H9 (cell line): ENCODE measurements at regions not wholly inside any gene's neighbourhood (a gene's known extent, or its start where the extent isn't known, plus 50 kb on each side); places are given as distances from the start of the nearest gene placed in this dataset.

Experiments
- DNase-seq: peaks from one replicate; pipeline ENCODE4 v3.0.0-alpha.2; 2017
- H2AFZ ChIP-seq: one replicate; pipeline ENCODE4 v1.6.1; 2013; ENCODE audit warnings: mild to moderate bottlenecking, low read length, control low read depth, moderate library complexity
- H2AK5ac ChIP-seq: 2 replicates; pipeline ENCODE4 v1.6.1; 2013; ENCODE audit warnings: low read length, control low read depth, mixed read lengths; ENCODE audit not compliant: insufficient read length
- H2BK120ac ChIP-seq: one replicate; pipeline ENCODE4 v1.6.1; 2013; ENCODE audit warnings: low read depth, mild to moderate bottlenecking, low read length, control low read depth, inconsistent platforms; ENCODE audit not compliant: poor library complexity, severe bottlenecking
- H2BK12ac ChIP-seq: 2 replicates; pipeline ENCODE4 v1.6.1; 2013; ENCODE audit warnings: low read length, control low read depth, mixed read lengths, low read depth; ENCODE audit not compliant: insufficient read length
- H2BK15ac ChIP-seq: 2 replicates; pipeline ENCODE4 v1.6.1; 2013; ENCODE audit warnings: low read depth, low read length, control low read depth
- H2BK20ac ChIP-seq: one replicate; pipeline ENCODE4 v1.6.1; 2013; ENCODE audit warnings: low read depth, mild to moderate bottlenecking, low read length, control low read depth, inconsistent platforms; ENCODE audit not compliant: poor library complexity, severe bottlenecking
- H2BK5ac ChIP-seq: 2 replicates; pipeline ENCODE4 v1.6.1; 2013; ENCODE audit warnings: low read length, control low read depth, mixed read lengths; ENCODE audit not compliant: insufficient read length
- H3K14ac ChIP-seq: 2 replicates; pipeline ENCODE4 v1.6.1; 2013; ENCODE audit warnings: low read length, control low read depth; ENCODE audit not compliant: insufficient read depth
- H3K18ac ChIP-seq: 2 replicates; pipeline ENCODE4 v1.6.1; 2013; ENCODE audit warnings: low read depth, mild to moderate bottlenecking, mixed read lengths, low read length, control low read depth; ENCODE audit not compliant: insufficient read length
- H3K23ac ChIP-seq: 2 replicates; pipeline ENCODE4 v1.6.1; 2013; ENCODE audit warnings: low read length, control low read depth, mixed read lengths, low read depth; ENCODE audit not compliant: insufficient read length
- H3K23me2 ChIP-seq: 2 replicates; pipeline ENCODE4 v1.6.1; 2013; ENCODE audit warnings: low read depth, mild to moderate bottlenecking, mixed read lengths, low read length, control low read depth; ENCODE audit not compliant: insufficient read length, poor library complexity, severe bottlenecking
- H3K27ac ChIP-seq: 2 replicates; pipeline ENCODE4 v1.5.1; 2013; ENCODE audit warnings: low read length, control low read depth, mixed read lengths, low read depth; ENCODE audit not compliant: insufficient read length
- H3K27me3 ChIP-seq: 2 replicates; pipeline ENCODE4 v1.6.1; 2013; ENCODE audit warnings: low read length, control low read depth, inconsistent platforms; ENCODE audit not compliant: insufficient read depth
- H3K4ac ChIP-seq: 2 replicates; pipeline ENCODE4 v1.6.1; 2013; ENCODE audit warnings: low read depth, mild to moderate bottlenecking, control low read depth, inconsistent platforms, low read length, moderate library complexity
- H3K4me1 ChIP-seq: 2 replicates; pipeline ENCODE4 v1.6.1; 2013; ENCODE audit warnings: low read length, control low read depth, inconsistent platforms; ENCODE audit not compliant: insufficient read depth
- H3K4me2 ChIP-seq: 2 replicates; pipeline ENCODE4 v1.6.1; 2013; ENCODE audit warnings: low read length, control low read depth, mixed read lengths; ENCODE audit not compliant: insufficient read length, insufficient read depth
- H3K56ac ChIP-seq: 2 replicates; pipeline ENCODE4 v1.6.1; 2013; ENCODE audit warnings: low read depth, mild to moderate bottlenecking, mixed read lengths, low read length, control low read depth; ENCODE audit not compliant: insufficient read length
- H3K79me1 ChIP-seq: 2 replicates; pipeline ENCODE4 v1.6.1; 2013; ENCODE audit warnings: low read depth, mild to moderate bottlenecking, moderate library complexity, low read length, control low read depth, inconsistent platforms; ENCODE audit not compliant: insufficient read depth, poor library complexity, severe bottlenecking
- H3K79me2 ChIP-seq: 2 replicates; pipeline ENCODE4 v1.6.1; 2013; ENCODE audit warnings: low read length, control low read depth, inconsistent platforms; ENCODE audit not compliant: insufficient read depth
- H3K9ac ChIP-seq: 2 replicates; pipeline ENCODE4 v1.6.1; 2013; ENCODE audit warnings: low read length, control low read depth, mixed read lengths; ENCODE audit not compliant: insufficient read length; ENCODE audit errors: extremely low read depth
- H3K9me3 ChIP-seq: one replicate; pipeline ENCODE4 v1.6.1; 2013; ENCODE audit warnings: low read depth, low read length, inconsistent platforms; ENCODE audit not compliant: control insufficient read depth
- H3T11ph ChIP-seq: one replicate; pipeline ENCODE4 v1.6.1; 2013; ENCODE audit warnings: mild to moderate bottlenecking, low read length, control low read depth, inconsistent platforms
- H4K20me1 ChIP-seq: one replicate; pipeline ENCODE4 v1.6.1; 2013; ENCODE audit not compliant: control insufficient read depth, insufficient read length, insufficient read depth
- H4K5ac ChIP-seq: 2 replicates; pipeline ENCODE4 v1.6.1; 2013; ENCODE audit warnings: low read depth, mild to moderate bottlenecking, mixed read lengths, low read length, control low read depth; ENCODE audit not compliant: insufficient read length
- H4K8ac ChIP-seq: replicated peaks from 2 replicates; pipeline ENCODE4 v1.6.1; 2013; ENCODE audit warnings: low read length, control low read depth, mixed read lengths, low read depth; ENCODE audit not compliant: insufficient read length
- H4K91ac ChIP-seq: 2 replicates; pipeline ENCODE4 v1.6.1; 2013; ENCODE audit warnings: low read depth, mild to moderate bottlenecking, moderate library complexity, mixed read lengths, low read length, control low read depth; ENCODE audit not compliant: insufficient read length
- H3K27ac Mint-ChIP-seq, 3 experiments: 2 replicates in 2 of 3; 3 replicates in 1 of 3; pipeline ENCODE4 v1.8.0; 2020 to 2021; ENCODE audit warnings: mixed read lengths in 3 of 3, mild to moderate bottlenecking in 1 of 3, moderate library complexity in 1 of 3
- H3K27me3 Mint-ChIP-seq: 2 replicates; pipeline ENCODE4 v1.8.0; 2021; ENCODE audit warnings: low read depth, mild to moderate bottlenecking, moderate library complexity, mixed read lengths
- H3K36me3 Mint-ChIP-seq, 3 experiments: 2 replicates in 2 of 3; 3 replicates in 1 of 3; pipeline ENCODE4 v1.8.0; 2020 to 2021; ENCODE audit warnings: low read depth in 3 of 3, mixed read lengths in 3 of 3; ENCODE audit not compliant: insufficient read depth in 1 of 3
- H3K4me1 Mint-ChIP-seq, 2 experiments: 2 replicates each; pipeline ENCODE4 v1.8.0; 2020; ENCODE audit warnings: mixed read lengths in 2 of 2
- H3K4me3 Mint-ChIP-seq, 2 experiments: 2 replicates in 1 of 2; 3 replicates in 1 of 2; pipeline ENCODE4 v1.8.0; 2020 to 2021; ENCODE audit warnings: mild to moderate bottlenecking in 2 of 2, mixed read lengths in 2 of 2, moderate library complexity in 1 of 2
- H3K9me3 Mint-ChIP-seq, 2 experiments: 2 replicates in 1 of 2; 3 replicates in 1 of 2; pipeline ENCODE4 v1.8.0; 2020; ENCODE audit warnings: mild to moderate bottlenecking in 2 of 2, mixed read lengths in 2 of 2, moderate library complexity in 1 of 2
- WGBS: extraction: QIAGEN DNeasy Blood & Tissue Kit; methylation state at CpG from one replicate; pipeline ENCODE4 v1.1.7; 2013; ENCODE audit warnings: missing lambda C conversion rate, low lambda C conversion rate, mixed read lengths; ENCODE audit not compliant: insufficient read length; ENCODE audit errors: extremely low coverage; 5-methylcytosine and 5-hydroxymethylcytosine counted together
- TF ChIP-seq, protein P1 (sequence below): fragments of 200-600 bp; sonication (generic); conservative IDR thresholded peaks from 3 replicates; pipeline ENCODE4 v1.8.0; 2021; ENCODE audit warnings: antibody characterized with exemption, mild to moderate bottlenecking

DNA sequence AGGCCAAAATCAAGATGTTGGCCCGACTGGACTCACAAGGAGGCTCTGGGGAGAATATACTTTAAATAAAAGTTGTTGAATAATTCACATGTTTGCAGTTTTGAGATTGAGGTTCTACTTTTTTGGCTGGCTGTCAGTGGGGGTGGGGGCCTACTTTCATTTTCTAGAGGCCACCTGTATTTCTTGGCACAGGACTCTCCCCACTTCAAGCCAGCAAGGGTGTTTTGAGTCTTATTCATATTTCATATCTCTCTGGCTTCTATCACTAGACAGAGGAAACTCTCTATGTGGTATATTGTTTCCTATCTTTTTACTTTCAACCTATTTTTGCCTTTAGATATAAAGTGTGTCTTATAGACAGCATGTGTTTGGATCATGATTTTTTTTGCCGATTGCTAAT lies 266.4 kb downstream of the PRR32 start:
- Histone ChIP-seq H3K14ac (no peak overlapping the region), H3K23ac (no peak overlapping the region), H2AFZ (no peak overlapping the region), H4K20me1 (no peaks in the 10 kb centered on the region), H3K56ac (no peak overlapping the region), H3K4ac (no peak overlapping the region), H3K23me2 (no peaks in the 10 kb centered on the region), H2AK5ac (no peak overlapping the region), H3K27me3 (no peaks in the 10 kb centered on the region), H3K9me3 (no peaks in the 10 kb centered on the region), H3K9ac (no peak overlapping the region), H2BK120ac (no peak overlapping the region), H3K79me2 (no peaks in the 10 kb centered on the region), H3K4me2 (no peak overlapping the region), H3K4me1 (no peaks in the 10 kb centered on the region), H4K8ac (no peak overlapping the region), H2BK12ac (no peak overlapping the region), H3K27ac (no peak overlapping the region), H4K91ac (no peak overlapping the region), H3K18ac (no peak overlapping the region), H4K5ac (no peak overlapping the region), H2BK15ac (no peak overlapping the region), H3T11ph (no peak overlapping the region), H2BK20ac (no peak overlapping the region), H3K79me1 (no peaks in the 10 kb centered on the region), H2BK5ac (no peak overlapping the region)
- no peaks in the 10 kb centered on the region for H3K27me3 Mint-ChIP-seq
- no peaks in the 10 kb centered on the region for H3K4me1 Mint-ChIP-seq
- TF ChIP-seq, protein P1, sequence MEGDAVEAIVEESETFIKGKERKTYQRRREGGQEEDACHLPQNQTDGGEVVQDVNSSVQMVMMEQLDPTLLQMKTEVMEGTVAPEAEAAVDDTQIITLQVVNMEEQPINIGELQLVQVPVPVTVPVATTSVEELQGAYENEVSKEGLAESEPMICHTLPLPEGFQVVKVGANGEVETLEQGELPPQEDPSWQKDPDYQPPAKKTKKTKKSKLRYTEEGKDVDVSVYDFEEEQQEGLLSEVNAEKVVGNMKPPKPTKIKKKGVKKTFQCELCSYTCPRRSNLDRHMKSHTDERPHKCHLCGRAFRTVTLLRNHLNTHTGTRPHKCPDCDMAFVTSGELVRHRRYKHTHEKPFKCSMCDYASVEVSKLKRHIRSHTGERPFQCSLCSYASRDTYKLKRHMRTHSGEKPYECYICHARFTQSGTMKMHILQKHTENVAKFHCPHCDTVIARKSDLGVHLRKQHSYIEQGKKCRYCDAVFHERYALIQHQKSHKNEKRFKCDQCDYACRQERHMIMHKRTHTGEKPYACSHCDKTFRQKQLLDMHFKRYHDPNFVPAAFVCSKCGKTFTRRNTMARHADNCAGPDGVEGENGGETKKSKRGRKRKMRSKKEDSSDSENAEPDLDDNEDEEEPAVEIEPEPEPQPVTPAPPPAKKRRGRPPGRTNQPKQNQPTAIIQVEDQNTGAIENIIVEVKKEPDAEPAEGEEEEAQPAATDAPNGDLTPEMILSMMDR, result no peak
- no peak overlapping the region for H3K27ac Mint-ChIP-seq
- no peaks in the 10 kb centered on the region; a peak in 2 of 7 replicates for H3K36me3 Mint-ChIP-seq
- H3K9me3 Mint-ChIP-seq, result peaks cover 0 to 11% of the 10 kb centered on the region in 2 experiments; a peak in 1 of 5 replicates
- no peak overlapping the region for H3K4me3 Mint-ChIP-seq
- no peak for DNase-seq
- WGBS, result no CpG with 5 or more reads among the region's 2 CpGs
